Progenitor cell of endocrine pancreas (in vitro differentiated cells): ENCODE measurements at regions not wholly inside any gene's neighbourhood (a gene's known extent, or its start where the extent isn't known, plus 50 kb on each side); places are given as distances from the start of the nearest gene placed in this dataset.

Experiments used
- DNase-seq: peaks from one replicate; pipeline ENCODE4 v3.0.0; 2021; ENCODE audit warnings: low spot score; ENCODE audit not compliant: unreplicated experiment
- H3K27ac Mint-ChIP-seq: 2 replicates; pipeline ENCODE4 v1.8.0; 2021; ENCODE audit warnings: mild to moderate bottlenecking, moderate library complexity, mixed read lengths
- H3K27me3 Mint-ChIP-seq: 2 replicates; pipeline ENCODE4 v1.8.0; 2021; ENCODE audit warnings: mixed read lengths
- H3K36me3 Mint-ChIP-seq: 2 replicates; pipeline ENCODE4 v1.8.0; 2022; ENCODE audit warnings: mixed read lengths; ENCODE audit not compliant: insufficient read depth
- H3K4me1 Mint-ChIP-seq: 2 replicates; pipeline ENCODE4 v1.8.0; 2021; ENCODE audit warnings: low read depth, mixed read lengths
- H3K4me3 Mint-ChIP-seq: 2 replicates; pipeline ENCODE4 v1.8.0; 2021; ENCODE audit warnings: low read depth, mild to moderate bottlenecking, moderate library complexity, mixed read lengths
- H3K9me3 Mint-ChIP-seq: 2 replicates; pipeline ENCODE4 v1.8.0; 2021; ENCODE audit warnings: low read depth, mixed read lengths
- CTCF ChIP-seq: fragments of 200-600 bp; sonication (generic); IDR thresholded peaks from one replicate; pipeline ENCODE4 v1.5.0; 2021; ENCODE audit warnings: antibody characterized with exemption, mild to moderate bottlenecking; ENCODE audit not compliant: unreplicated experiment

DNA sequence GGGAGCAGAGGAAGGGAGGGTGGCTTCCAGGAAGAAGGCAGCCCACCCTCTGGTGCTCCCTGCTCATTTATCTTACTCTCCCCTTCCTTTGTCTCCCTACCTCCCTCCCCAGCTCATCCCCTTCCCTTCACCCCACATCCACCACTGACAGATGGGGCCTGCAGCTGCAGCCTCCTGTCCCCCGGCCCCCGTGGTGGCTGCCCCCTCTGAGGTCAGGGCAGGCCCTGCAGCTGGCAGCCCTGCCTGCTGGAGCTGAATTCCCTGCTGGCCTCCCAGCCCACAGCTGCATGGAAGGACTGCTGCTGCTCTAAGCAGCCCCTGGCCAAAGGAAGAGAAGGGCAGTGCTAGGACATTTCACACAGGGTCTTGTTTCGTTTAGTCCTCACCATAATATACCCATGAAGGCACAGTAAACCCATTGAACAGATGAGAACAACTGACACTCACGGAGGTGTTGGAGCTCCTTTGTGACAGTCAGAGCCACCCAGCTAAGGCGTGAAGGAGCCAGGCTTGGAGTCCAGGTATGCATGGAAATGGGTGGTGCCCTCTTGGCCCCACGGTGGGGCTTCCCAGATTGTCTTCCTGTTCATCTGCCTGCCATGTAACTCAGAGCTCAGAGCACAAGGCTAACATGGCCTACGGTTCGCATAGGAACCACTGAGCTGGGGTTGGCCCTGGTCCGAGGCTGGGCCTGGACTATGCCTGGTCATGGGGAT is 121.7 kb upstream of the PRR20G start:
- TF ChIP-seq CTCF = no peak
- H3K9me3 Mint-ChIP-seq = no peaks in the 10 kb centered on the region
- H3K27ac Mint-ChIP-seq = no peak overlapping the region
- no peaks in the 10 kb centered on the region for H3K36me3 Mint-ChIP-seq
- no peaks in the 10 kb centered on the region for H3K4me1 Mint-ChIP-seq
- peaks cover 30% of the 10 kb centered on the region for H3K27me3 Mint-ChIP-seq
- DNase-seq = no peak
- no peak overlapping the region for H3K4me3 Mint-ChIP-seq

GRCh38 chr3:127408684-127409420 is 121.0 kb upstream of the PRR20G start:
- Mint-ChIP-seq H3K4me3 (no peak overlapping the region), H3K9me3 (no peaks in the 10 kb centered on the region), H3K27me3 (peaks cover 26% of the 10 kb centered on the region), H3K4me1 (no peaks in the 10 kb centered on the region), H3K27ac (no peak overlapping the region), H3K36me3 (no peaks in the 10 kb centered on the region)
- no peak for TF ChIP-seq CTCF
- no peak for DNase-seq

- H3K27me3 Mint-ChIP-seq = peaks cover 26% of the 10 kb centered on the region
- H3K9me3 Mint-ChIP-seq = no peaks in the 10 kb centered on the region
- no peaks in the 10 kb centered on the region for H3K4me1 Mint-ChIP-seq
- no peaks in the 10 kb centered on the region for H3K36me3 Mint-ChIP-seq
- DNase-seq = no peak
- no peak for TF ChIP-seq CTCF
- H3K4me3 Mint-ChIP-seq = no peak overlapping the region
- H3K27ac Mint-ChIP-seq = no peak overlapping the region
Measured at GRCh38 chr3:127408022-127408683, 120.3 kb upstream of the PRR20G start.

DNA sequence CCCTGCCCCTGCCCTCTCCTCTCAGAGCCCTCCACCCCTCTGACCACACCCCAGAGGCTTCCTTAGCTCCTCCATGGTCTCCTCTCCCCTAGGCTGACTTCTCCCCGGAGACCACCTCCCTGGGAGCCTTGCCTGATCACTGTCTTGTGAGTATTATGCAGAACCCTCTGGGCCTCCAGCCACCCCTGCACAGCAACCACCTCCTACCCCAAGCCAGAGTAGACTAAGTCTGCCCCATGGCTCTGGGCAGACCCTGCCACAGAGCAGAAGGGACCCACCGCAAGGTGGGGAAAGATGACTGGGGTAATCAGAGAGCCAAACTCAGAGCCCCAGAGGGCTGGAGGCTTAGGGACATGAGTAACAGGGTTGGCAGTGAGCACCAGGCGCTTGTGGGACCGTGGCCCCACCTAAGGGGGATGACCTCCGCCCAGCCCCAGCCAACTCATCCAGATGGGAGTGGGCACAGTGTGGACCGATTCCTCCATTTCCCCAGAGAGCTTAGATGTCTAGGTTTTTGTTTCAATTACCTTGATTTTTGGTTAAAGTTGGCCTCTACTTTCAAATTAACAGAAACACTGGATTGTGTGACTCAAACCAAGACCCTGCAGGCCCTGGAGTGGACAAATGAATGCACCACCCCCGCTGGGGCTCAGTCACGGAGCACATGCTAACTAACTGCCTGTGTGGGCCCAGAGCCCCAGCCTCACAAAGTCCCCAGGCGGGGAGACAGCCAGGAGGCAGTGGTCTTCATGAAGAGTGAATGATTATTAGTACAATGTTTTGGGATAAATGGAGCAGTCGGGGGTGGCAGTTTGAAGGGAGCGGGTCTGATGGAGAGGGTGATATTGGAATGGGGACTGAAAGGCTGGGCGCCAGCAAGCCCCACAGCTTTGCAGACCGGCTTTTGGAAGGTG is 119.4 kb upstream of the PRR20G start:
- TF ChIP-seq CTCF = no peak
- Mint-ChIP-seq H3K27me3 (peaks cover 20% of the 10 kb centered on the region), H3K36me3 (no peaks in the 10 kb centered on the region), H3K4me3 (no peak overlapping the region), H3K9me3 (no peaks in the 10 kb centered on the region), H3K27ac (no peak overlapping the region), H3K4me1 (no peaks in the 10 kb centered on the region)
- DNase-seq = no peak
